OCI-LY1 (cell line): ENCODE measurements at regions not wholly inside any gene's neighbourhood (a gene's known extent, or its start where the extent isn't known, plus 50 kb on each side); places are given as distances from the start of the nearest gene placed in this dataset.

Source experiments
- EZH2 ChIP-seq: fragments of 200-600 bp; sonication (generic), shearing (Covaris generic); IDR thresholded peaks from 2 replicates; pipeline ENCODE4 v1.8.0; 2017; ENCODE audit warnings: borderline replicate concordance, mixed run types, mild to moderate bottlenecking, antibody characterized with exemption, low read length, moderate library complexity, mixed read lengths
- TF ChIP-seq, protein P1 (sequence below): fragments of 200-600 bp; sonication (generic), shearing (Covaris generic); IDR thresholded peaks from 2 replicates; pipeline ENCODE4 v1.5.1; 2017; ENCODE audit warnings: mild to moderate bottlenecking, antibody characterized with exemption, low read length, moderate library complexity, mixed read lengths

GRCh38 chr2:71934595-71935261 lies 212.9 kb downstream of the CYP26B1 start:
- TF ChIP-seq EZH2: no peak
- TF ChIP-seq, protein P1, sequence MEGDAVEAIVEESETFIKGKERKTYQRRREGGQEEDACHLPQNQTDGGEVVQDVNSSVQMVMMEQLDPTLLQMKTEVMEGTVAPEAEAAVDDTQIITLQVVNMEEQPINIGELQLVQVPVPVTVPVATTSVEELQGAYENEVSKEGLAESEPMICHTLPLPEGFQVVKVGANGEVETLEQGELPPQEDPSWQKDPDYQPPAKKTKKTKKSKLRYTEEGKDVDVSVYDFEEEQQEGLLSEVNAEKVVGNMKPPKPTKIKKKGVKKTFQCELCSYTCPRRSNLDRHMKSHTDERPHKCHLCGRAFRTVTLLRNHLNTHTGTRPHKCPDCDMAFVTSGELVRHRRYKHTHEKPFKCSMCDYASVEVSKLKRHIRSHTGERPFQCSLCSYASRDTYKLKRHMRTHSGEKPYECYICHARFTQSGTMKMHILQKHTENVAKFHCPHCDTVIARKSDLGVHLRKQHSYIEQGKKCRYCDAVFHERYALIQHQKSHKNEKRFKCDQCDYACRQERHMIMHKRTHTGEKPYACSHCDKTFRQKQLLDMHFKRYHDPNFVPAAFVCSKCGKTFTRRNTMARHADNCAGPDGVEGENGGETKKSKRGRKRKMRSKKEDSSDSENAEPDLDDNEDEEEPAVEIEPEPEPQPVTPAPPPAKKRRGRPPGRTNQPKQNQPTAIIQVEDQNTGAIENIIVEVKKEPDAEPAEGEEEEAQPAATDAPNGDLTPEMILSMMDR: no peak
